ENCODE measurements at regions not wholly inside any gene's neighbourhood (a gene's known extent, or its start where the extent isn't known, plus 50 kb on each side); places are given as distances from the start of the nearest gene placed in this dataset.

GRCh38 chr11:130798280-130798679 is 118.0 kb downstream of the SNX19 start:
- TF ChIP-seq CTCF (IDR thresholded peaks at IDR 0.05) = no peak
- no peak for TF ChIP-seq POLR2A (IDR thresholded peaks at IDR 0.05)
